GM23338 (cell line): ENCODE measurements at regions not wholly inside any gene's neighbourhood (a gene's known extent, or its start where the extent isn't known, plus 50 kb on each side); places are given as distances from the start of the nearest gene placed in this dataset.
A peak's percentile ranks its signal among the peaks of the same experiment; 100 is the strongest.

Experiments used
- ATAC-seq: fragments of 200-7000 bp; cut with Tn5 transposase; 3 replicates; pipeline ENCODE4 v1.9.1; 2020
- DNase-seq: peaks from one replicate; pipeline ENCODE4 v3.0.0-alpha.2; 2015; ENCODE audit warnings: low spot score
- H2AFZ ChIP-seq: fragments of 200-600 bp; sonication (generic); 2 replicates; pipeline ENCODE4 v1.8.0; 2016; ENCODE audit warnings: antibody characterized with exemption, mild to moderate bottlenecking, moderate library complexity
- H3F3A ChIP-seq: fragments of 200-600 bp; sonication (generic); replicated peaks from 2 replicates; pipeline ENCODE4 v1.8.0; 2017; ENCODE audit warnings: antibody characterized with exemption, mixed run types, low read depth
- H3K27ac ChIP-seq: fragments of 200-600 bp; sonication (generic); 2 replicates; pipeline ENCODE4 v1.6.1; 2016; ENCODE audit warnings: low read depth
- H3K27me3 ChIP-seq: fragments of 200-600 bp; sonication (generic); 2 replicates; pipeline ENCODE4 v1.8.0; 2016; ENCODE audit warnings: mild to moderate bottlenecking, mixed run types, moderate library complexity; ENCODE audit not compliant: insufficient read depth
- H3K36me3 ChIP-seq: fragments of 200-600 bp; sonication (generic); 2 replicates; pipeline ENCODE4 v1.8.0; 2016; ENCODE audit warnings: mild to moderate bottlenecking; ENCODE audit not compliant: insufficient read depth
- H3K4me1 ChIP-seq: fragments of 200-600 bp; sonication (generic); 2 replicates; pipeline ENCODE4 v1.8.0; 2016; ENCODE audit warnings: mild to moderate bottlenecking, moderate library complexity; ENCODE audit not compliant: insufficient read depth
- H3K4me2 ChIP-seq: fragments of 200-600 bp; sonication (generic); 2 replicates; pipeline ENCODE4 v1.7.1; 2017; ENCODE audit warnings: mixed run types
- H3K4me3 ChIP-seq: fragments of 200-600 bp; sonication (generic); 2 replicates; pipeline ENCODE4 v1.6.1; 2016; ENCODE audit warnings: mixed run types
- H3K79me2 ChIP-seq: fragments of 200-600 bp; sonication (generic); replicated peaks from 2 replicates; pipeline ENCODE4 v1.8.0; 2017; ENCODE audit warnings: mild to moderate bottlenecking; ENCODE audit not compliant: insufficient read depth
- H3K9me2 ChIP-seq: fragments of 200-600 bp; sonication (generic); 2 replicates; pipeline ENCODE4 v1.8.0; 2017; ENCODE audit not compliant: insufficient read depth
- H4K20me1 ChIP-seq: fragments of 200-600 bp; sonication (generic); replicated peaks from 2 replicates; pipeline ENCODE4 v1.8.0; 2017; ENCODE audit warnings: mild to moderate bottlenecking; ENCODE audit not compliant: insufficient read depth
- H3K27ac Mint-ChIP-seq: 2 replicates; pipeline ENCODE4 v1.8.0; 2020; ENCODE audit warnings: inconsistent platforms, mild to moderate bottlenecking, moderate library complexity, mixed read lengths
- H3K27me3 Mint-ChIP-seq: 3 replicates; pipeline ENCODE4 v1.8.0; 2022; ENCODE audit warnings: low read depth, mild to moderate bottlenecking, moderate library complexity, mixed read lengths, inconsistent platforms; ENCODE audit not compliant: insufficient read depth, poor library complexity
- H3K36me3 Mint-ChIP-seq: 3 replicates; pipeline ENCODE4 v1.8.0; 2021; ENCODE audit warnings: low read depth, mild to moderate bottlenecking, inconsistent platforms, moderate library complexity, mixed read lengths
- H3K4me1 Mint-ChIP-seq: 3 replicates; pipeline ENCODE4 v1.8.0; 2020; ENCODE audit warnings: mild to moderate bottlenecking, inconsistent platforms, mixed read lengths
- H3K4me3 Mint-ChIP-seq: 3 replicates; pipeline ENCODE4 v1.8.0; 2021; ENCODE audit warnings: moderate library complexity, mild to moderate bottlenecking, inconsistent platforms, mixed read lengths
- H3K9me3 Mint-ChIP-seq: 3 replicates; pipeline ENCODE4 v1.8.0; 2020; ENCODE audit warnings: moderate library complexity, mild to moderate bottlenecking, inconsistent platforms, mixed read lengths
- EZH2 ChIP-seq: fragments of 200-600 bp; sonication (generic); IDR thresholded peaks from one replicate; pipeline ENCODE4 v1.8.0; 2017; ENCODE audit warnings: antibody characterized with exemption, mild to moderate bottlenecking, low read depth; ENCODE audit not compliant: unreplicated experiment
- JUNB ChIP-seq: IDR thresholded peaks from one replicate; pipeline ENCODE4 v1.6.1; 2016; ENCODE audit warnings: antibody characterized with exemption; ENCODE audit not compliant: unreplicated experiment
- NANOG ChIP-seq: IDR thresholded peaks from 2 replicates; pipeline ENCODE4 v1.6.1; 2016; ENCODE audit warnings: antibody characterized with exemption, borderline replicate concordance
- POLR2AphosphoS5 ChIP-seq: IDR thresholded peaks from 2 replicates; pipeline ENCODE4 v1.6.1; 2016; ENCODE audit warnings: antibody characterized with exemption, low read depth
- REST ChIP-seq: IDR thresholded peaks from one replicate; pipeline ENCODE4 v1.6.1; 2018; ENCODE audit warnings: antibody characterized with exemption; ENCODE audit not compliant: unreplicated experiment
- STAT1 ChIP-seq: IDR thresholded peaks from one replicate; pipeline ENCODE4 v1.6.1; 2016; ENCODE audit warnings: antibody characterized with exemption; ENCODE audit not compliant: unreplicated experiment
- ZNF114 ChIP-seq: fragments of 250-450 bp; sonication (Bioruptor Pico); IDR thresholded peaks from 2 replicates; pipeline ENCODE4 v1.5.0; 2020; ENCODE audit warnings: mild to moderate bottlenecking, moderate library complexity
- ZNF331 ChIP-seq: fragments of 250-450 bp; sonication (Bioruptor Pico); IDR thresholded peaks from 2 replicates; pipeline ENCODE4 v1.5.0; 2020; ENCODE audit warnings: low read depth, mild to moderate bottlenecking, moderate library complexity
- TF ChIP-seq, protein P1 (sequence below), 2 experiments: fragments of 200-600 bp in 1 of 2; sonication (generic) in 1 of 2; conservative IDR thresholded peaks; 2 replicates each; pipeline versions ENCODE4 v1.5.1 to v1.6.1; 2016 to 2017; ENCODE audit warnings: antibody characterized with exemption in 2 of 2, low read depth in 2 of 2, mild to moderate bottlenecking in 2 of 2, moderate library complexity in 1 of 2
- TF ChIP-seq, protein P2 (sequence below): IDR thresholded peaks from 2 replicates; pipeline ENCODE4 v1.6.1; 2016; ENCODE audit warnings: antibody characterized with exemption

DNA sequence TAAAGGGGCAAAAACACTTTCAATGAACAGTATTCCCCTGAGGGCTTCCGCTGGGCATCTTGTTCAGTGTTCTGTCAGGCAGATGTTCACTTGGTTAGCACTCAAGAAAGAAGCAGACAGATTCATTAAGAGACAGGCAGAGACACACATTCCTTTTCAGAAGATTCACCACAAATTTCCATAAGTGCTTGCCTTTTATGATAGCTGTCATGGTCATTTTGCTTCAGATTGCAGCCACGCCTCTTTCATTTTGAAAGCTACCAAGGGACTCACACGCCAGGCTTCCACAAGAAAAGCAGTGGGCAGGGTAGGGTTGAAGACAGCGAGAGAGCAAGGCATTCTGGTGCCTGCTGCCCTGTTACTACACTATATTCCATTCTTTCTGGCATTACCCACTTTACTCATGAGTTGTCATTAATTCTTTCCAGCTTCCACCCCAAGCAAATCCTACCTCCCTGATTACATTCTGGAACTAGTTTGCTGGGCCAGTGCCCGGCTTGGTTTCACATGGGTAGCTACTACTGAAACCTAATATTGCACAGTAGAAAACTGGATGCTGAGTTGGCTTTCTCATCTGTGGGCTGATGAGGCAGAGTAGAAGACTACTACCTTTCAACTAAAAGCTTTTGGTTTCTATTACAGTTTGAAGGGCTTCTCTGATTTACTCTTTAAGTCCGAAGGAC, 91.2 kb upstream of the COL24A1 start:
- Histone ChIP-seq H3K27me3 (no peaks in the 10 kb centered on the region), H3K27ac (no peak overlapping the region), H3K4me2 (no peak overlapping the region), H3K4me3 (no peak overlapping the region), H4K20me1 (no peaks in the 10 kb centered on the region), H3K9me2 (no peaks in the 10 kb centered on the region), H3F3A (no peaks in the 10 kb centered on the region), H3K36me3 (no peaks in the 10 kb centered on the region), H2AFZ (peak overlapping the region; percentile 23; the same call in 1 of the 2 replicates), H3K4me1 (no peaks in the 10 kb centered on the region), H3K79me2 (no peaks in the 10 kb centered on the region)
- Mint-ChIP-seq H3K36me3 (no peaks in the 10 kb centered on the region), H3K9me3 (no peaks in the 10 kb centered on the region; the same call in 2 of the 3 replicates), H3K4me1 (no peaks in the 10 kb centered on the region), H3K4me3 (no peak overlapping the region), H3K27ac (no peak overlapping the region), H3K27me3 (no peaks in the 10 kb centered on the region)
- no peak for ATAC-seq
- TF ChIP-seq NANOG = no peak
- no peak for TF ChIP-seq REST
- TF ChIP-seq ZNF114 (CRISPR knock-in tag) = no peak
- TF ChIP-seq JUNB = no peak
- TF ChIP-seq, protein P1, sequence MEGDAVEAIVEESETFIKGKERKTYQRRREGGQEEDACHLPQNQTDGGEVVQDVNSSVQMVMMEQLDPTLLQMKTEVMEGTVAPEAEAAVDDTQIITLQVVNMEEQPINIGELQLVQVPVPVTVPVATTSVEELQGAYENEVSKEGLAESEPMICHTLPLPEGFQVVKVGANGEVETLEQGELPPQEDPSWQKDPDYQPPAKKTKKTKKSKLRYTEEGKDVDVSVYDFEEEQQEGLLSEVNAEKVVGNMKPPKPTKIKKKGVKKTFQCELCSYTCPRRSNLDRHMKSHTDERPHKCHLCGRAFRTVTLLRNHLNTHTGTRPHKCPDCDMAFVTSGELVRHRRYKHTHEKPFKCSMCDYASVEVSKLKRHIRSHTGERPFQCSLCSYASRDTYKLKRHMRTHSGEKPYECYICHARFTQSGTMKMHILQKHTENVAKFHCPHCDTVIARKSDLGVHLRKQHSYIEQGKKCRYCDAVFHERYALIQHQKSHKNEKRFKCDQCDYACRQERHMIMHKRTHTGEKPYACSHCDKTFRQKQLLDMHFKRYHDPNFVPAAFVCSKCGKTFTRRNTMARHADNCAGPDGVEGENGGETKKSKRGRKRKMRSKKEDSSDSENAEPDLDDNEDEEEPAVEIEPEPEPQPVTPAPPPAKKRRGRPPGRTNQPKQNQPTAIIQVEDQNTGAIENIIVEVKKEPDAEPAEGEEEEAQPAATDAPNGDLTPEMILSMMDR (conservative IDR thresholded peaks at IDR 0.05; ENCODE audit: low read depth in 2 of 2) = no peak
- no peak for TF ChIP-seq POLR2AphosphoS5
- TF ChIP-seq EZH2 = no peak
- DNase-seq = no peak

DNA sequence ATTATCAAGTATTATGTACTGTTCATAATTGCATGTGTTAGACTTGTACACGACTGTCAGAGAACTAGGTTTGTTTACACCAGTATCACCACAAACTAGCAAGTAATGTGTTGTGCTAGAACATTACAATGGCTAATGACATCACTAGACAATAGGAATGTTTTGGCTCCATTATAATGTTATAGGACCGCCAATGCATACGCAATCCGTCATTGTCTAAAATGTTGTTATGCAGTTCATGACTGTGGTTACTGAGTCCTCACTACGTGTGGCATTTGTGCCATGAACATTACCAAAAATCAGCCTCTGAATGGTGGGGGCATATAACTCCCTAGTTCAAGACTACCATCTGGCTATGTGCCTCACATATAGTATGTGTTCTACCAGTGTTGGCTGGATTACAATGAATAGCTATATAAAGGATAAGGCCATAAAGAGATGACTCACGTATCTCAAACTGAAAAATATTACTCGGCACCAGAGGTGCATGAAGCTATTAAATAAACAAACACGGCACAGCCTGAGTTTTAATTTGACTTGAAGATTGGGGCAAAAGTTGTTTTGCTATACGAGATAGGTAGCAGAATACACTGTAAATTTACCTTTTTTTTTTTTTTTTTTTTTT, 89.1 kb upstream of the COL24A1 start:
- no peak for ATAC-seq
- Mint-ChIP-seq H3K27ac (no peak overlapping the region), H3K36me3 (no peaks in the 10 kb centered on the region)

More for the DNA sequence above, 89.1 kb upstream of the COL24A1 start:
- Histone ChIP-seq H3K27ac (no peak overlapping the region), H3F3A (no peaks in the 10 kb centered on the region), H3K27me3 (no peaks in the 10 kb centered on the region), H3K79me2 (no peaks in the 10 kb centered on the region), H3K4me1 (no peaks in the 10 kb centered on the region), H3K4me3 (no peak overlapping the region), H4K20me1 (no peaks in the 10 kb centered on the region), H2AFZ (no peak overlapping the region), H3K9me2 (no peaks in the 10 kb centered on the region; the same call in 1 of the 2 replicates), H3K36me3 (no peaks in the 10 kb centered on the region), H3K4me2 (no peak overlapping the region)
- TF ChIP-seq REST (no peak), JUNB (no peak), POLR2AphosphoS5 (no peak), STAT1 (no peak), ZNF114 (CRISPR knock-in tag) (no peak), ZNF331 (CRISPR knock-in tag) (no peak)
- TF ChIP-seq, protein P2, sequence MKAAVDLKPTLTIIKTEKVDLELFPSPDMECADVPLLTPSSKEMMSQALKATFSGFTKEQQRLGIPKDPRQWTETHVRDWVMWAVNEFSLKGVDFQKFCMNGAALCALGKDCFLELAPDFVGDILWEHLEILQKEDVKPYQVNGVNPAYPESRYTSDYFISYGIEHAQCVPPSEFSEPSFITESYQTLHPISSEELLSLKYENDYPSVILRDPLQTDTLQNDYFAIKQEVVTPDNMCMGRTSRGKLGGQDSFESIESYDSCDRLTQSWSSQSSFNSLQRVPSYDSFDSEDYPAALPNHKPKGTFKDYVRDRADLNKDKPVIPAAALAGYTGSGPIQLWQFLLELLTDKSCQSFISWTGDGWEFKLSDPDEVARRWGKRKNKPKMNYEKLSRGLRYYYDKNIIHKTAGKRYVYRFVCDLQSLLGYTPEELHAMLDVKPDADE = no peak
- TF ChIP-seq, protein P1 (conservative IDR thresholded peaks at IDR 0.05; ENCODE audit: low read depth in 2 of 2) = no peak
- no peak for DNase-seq
- no peak overlapping the region for H3K4me3 Mint-ChIP-seq
- H3K27me3 Mint-ChIP-seq = no peaks in the 10 kb centered on the region
- no peaks in the 10 kb centered on the region; the same call in 2 of the 3 replicates for H3K9me3 Mint-ChIP-seq
- no peaks in the 10 kb centered on the region for H3K4me1 Mint-ChIP-seq
